ENCODE measurements at regions not wholly inside any gene's neighbourhood (a gene's known extent, or its start where the extent isn't known, plus 50 kb on each side); places are given as distances from the start of the nearest gene placed in this dataset.
A peak's percentile ranks its signal among the peaks of the same experiment; 100 is the strongest.

DNA sequence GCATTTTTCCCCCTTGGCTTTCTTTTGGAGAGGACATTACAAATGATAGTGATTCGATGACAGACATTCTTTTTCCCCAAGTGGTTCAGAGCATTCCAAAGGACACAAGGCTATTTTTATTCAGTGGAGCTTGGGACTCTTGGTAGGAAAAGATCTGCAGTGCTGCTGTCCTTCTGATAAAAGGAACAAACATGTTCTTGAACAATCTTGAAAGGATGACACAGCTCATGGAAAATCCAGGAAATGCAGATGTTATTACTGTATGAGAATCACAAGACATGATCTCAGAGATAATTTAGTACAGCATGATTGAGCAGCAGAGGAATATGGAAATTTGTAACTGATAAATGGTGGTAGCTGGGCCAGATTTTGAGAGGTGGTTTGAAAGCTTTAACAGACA lies 96.2 kb upstream of the RFC3 start:
- TF ChIP-seq, protein P1, sequence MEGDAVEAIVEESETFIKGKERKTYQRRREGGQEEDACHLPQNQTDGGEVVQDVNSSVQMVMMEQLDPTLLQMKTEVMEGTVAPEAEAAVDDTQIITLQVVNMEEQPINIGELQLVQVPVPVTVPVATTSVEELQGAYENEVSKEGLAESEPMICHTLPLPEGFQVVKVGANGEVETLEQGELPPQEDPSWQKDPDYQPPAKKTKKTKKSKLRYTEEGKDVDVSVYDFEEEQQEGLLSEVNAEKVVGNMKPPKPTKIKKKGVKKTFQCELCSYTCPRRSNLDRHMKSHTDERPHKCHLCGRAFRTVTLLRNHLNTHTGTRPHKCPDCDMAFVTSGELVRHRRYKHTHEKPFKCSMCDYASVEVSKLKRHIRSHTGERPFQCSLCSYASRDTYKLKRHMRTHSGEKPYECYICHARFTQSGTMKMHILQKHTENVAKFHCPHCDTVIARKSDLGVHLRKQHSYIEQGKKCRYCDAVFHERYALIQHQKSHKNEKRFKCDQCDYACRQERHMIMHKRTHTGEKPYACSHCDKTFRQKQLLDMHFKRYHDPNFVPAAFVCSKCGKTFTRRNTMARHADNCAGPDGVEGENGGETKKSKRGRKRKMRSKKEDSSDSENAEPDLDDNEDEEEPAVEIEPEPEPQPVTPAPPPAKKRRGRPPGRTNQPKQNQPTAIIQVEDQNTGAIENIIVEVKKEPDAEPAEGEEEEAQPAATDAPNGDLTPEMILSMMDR (IDR thresholded peaks at IDR 0.05; ENCODE audit: low read depth, low read length): no peak
- Histone ChIP-seq H3K27me3 (ENCODE audit: control insufficient read depth, insufficient read depth, low read length) (no peaks in the 10 kb centered on the region), H3K4me3 (ENCODE audit: low read depth, low read length) (no peak overlapping the region), H3K9me3 (ENCODE audit: control insufficient read depth, insufficient read depth, low read length) (no peaks in the 10 kb centered on the region), H3K27ac (ENCODE audit: low read depth, low read length) (no peak overlapping the region)
- no peak for DNase-seq (ENCODE audit: low read depth, low spot score)
- POLR2A ChIA-PET: no interaction called here
- CTCF ChIA-PET: interaction anchor here (1.0 to 1.7 kb wide), 4 partner anchors 74 to 178 kb away, joined by 3 to 12 read pairs (median 4); no protein-coding TSS in a partner anchor

DNA sequence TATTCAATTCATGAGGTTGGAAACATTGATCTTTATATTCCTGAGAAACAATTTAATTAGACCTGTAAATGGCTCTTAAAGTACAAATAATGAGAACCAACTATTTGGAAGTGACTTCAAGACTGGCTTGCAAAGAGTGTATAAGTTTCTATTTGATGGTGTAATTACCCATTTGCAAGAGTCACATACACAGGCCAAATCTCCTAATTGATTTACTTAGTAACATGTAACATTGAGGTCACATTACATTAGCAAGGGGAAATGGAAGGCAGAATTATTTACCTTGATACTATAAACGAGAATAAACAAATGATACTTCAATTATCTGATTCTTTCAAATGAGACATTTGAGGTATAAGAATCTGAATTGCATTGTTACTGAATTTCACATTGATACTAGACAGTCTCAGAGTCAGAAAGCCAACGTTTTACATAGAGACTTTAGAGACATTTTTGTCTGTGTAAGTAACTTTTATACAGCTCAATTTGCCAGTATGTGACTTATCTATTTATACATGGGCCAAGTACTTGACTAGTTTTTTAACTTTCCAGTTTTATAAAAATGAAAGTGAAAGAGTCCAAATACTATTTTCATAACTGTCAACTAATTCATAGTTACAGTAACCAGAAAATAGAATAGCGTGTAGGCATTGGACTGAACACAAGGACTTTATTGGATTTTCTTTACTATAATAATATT lies 95.6 kb upstream of the RFC3 start:
- Histone ChIP-seq H3K9me3 (ENCODE audit: control insufficient read depth, insufficient read depth, low read length) (no peaks in the 10 kb centered on the region), H3K4me3 (ENCODE audit: low read depth, low read length) (no peak overlapping the region), H3K27me3 (ENCODE audit: control insufficient read depth, insufficient read depth, low read length) (no peaks in the 10 kb centered on the region), H3K27ac (ENCODE audit: low read depth, low read length) (no peak overlapping the region)
- TF ChIP-seq, protein P1 (IDR thresholded peaks at IDR 0.05; ENCODE audit: low read depth, low read length): no peak
- DNase-seq (ENCODE audit: low read depth, low spot score): no peak
- POLR2A ChIA-PET: no interaction called here
- CTCF ChIA-PET: interaction anchor here (1.0 to 3.1 kb wide), 6 partner anchors 20 to 179 kb away, joined by 3 to 63 read pairs (median 4); no protein-coding TSS in a partner anchor

DNA sequence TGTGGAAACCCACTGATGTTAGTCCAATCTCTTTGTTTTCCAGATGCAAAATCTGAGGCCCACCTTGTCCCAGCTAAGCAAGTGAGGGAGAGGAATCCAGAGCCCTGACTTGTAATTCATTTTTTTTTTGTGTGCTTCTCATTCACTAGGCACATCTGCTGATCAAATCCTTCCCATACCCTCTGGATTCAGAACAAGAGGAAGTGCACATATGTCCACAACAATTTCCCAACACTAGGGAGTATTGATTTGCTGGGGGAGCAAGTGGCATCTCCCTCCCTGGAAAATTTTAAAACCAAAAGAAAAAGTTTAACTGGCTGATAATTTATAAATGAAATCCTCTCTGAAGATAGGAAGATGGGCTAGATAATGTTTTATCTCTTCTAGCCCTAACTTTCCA lies 94.6 kb upstream of the RFC3 start:
- no peak for DNase-seq (ENCODE audit: low read depth, low spot score)
- no peak overlapping the region for H3K4me3 ChIP-seq (ENCODE audit: low read depth, low read length)
- CTCF ChIA-PET: interaction anchor here (0.6 to 3.1 kb wide), 23 partner anchors 9 to 1135 kb away, joined by 3 to 63 read pairs (median 5); no protein-coding TSS in a partner anchor
- no peaks in the 10 kb centered on the region for H3K27me3 ChIP-seq (ENCODE audit: control insufficient read depth, insufficient read depth, low read length)
- TF ChIP-seq, protein P1 (IDR thresholded peaks at IDR 0.05; ENCODE audit: low read depth, low read length): no peak
- H3K27ac ChIP-seq (ENCODE audit: low read depth, low read length): no peak overlapping the region
- POLR2A ChIA-PET: interaction anchor here (0.6 to 1.0 kb wide), 2 partner anchors 80 to 1137 kb away, joined by 3 to 4 read pairs; no protein-coding TSS in a partner anchor
- H3K9me3 ChIP-seq (ENCODE audit: control insufficient read depth, insufficient read depth, low read length): no peaks in the 10 kb centered on the region

DNA sequence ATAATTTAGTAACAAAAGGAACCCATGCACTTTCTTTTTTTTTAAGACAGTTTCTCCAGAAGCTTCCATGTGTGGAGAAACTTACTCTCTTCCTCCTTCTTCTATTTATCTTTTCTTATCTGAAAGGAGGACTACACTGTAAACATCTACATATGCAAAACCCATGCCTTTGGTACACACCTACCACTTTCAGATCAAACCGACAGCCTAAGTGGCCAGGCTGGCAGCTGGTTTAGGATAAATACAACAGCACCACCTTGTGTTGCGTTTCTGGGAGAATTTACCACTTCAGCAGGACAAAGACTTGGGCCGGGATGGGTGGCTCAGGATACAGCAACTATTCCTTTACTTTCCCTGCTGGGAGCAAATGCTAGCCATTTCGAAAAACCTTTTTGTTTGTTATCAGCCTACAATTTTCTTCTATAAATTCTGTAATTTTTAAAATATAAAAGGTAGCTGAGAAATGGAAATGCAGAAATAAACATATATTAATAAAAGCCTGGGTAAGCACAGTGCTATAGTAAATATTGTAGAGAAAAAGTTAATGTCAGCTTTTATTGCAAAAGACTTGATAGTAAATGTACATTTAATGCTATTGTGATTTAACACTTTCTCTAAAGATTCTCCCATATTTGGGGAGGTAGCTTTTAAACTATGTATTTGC lies 94.0 kb upstream of the RFC3 start:
- DNase-seq (ENCODE audit: low read depth, low spot score): peak; percentile 69
- Histone ChIP-seq H3K9me3 (ENCODE audit: control insufficient read depth, insufficient read depth, low read length) (no peaks in the 10 kb centered on the region), H3K4me3 (ENCODE audit: low read depth, low read length) (no peak overlapping the region), H3K27ac (ENCODE audit: low read depth, low read length) (no peak overlapping the region), H3K27me3 (ENCODE audit: control insufficient read depth, insufficient read depth, low read length) (no peaks in the 10 kb centered on the region)
- ChIA-PET POLR2A (interaction anchor here (0.6 to 1.0 kb wide), 2 partner anchors 81 to 1138 kb away, joined by 3 to 4 read pairs; no protein-coding TSS in a partner anchor), CTCF (interaction anchor here (0.6 to 3.1 kb wide), 49 partner anchors 8 to 1142 kb away, joined by 3 to 63 read pairs (median 4); no protein-coding TSS in a partner anchor)
- TF ChIP-seq, protein P1 (IDR thresholded peaks at IDR 0.05; ENCODE audit: low read depth, low read length): peak; percentile 76

GRCh38 chr13:33725340-33725739 lies 92.6 kb upstream of the RFC3 start:
- POLR2A ChIA-PET: no interaction called here
- DNase-seq (ENCODE audit: low read depth, low spot score): no peak
- TF ChIP-seq, protein P1 (IDR thresholded peaks at IDR 0.05; ENCODE audit: low read depth, low read length): no peak
- Histone ChIP-seq H3K9me3 (ENCODE audit: control insufficient read depth, insufficient read depth, low read length) (no peaks in the 10 kb centered on the region), H3K27me3 (ENCODE audit: control insufficient read depth, insufficient read depth, low read length) (no peaks in the 10 kb centered on the region), H3K4me3 (ENCODE audit: low read depth, low read length) (no peak overlapping the region), H3K27ac (ENCODE audit: low read depth, low read length) (no peak overlapping the region)
- CTCF ChIA-PET: interaction anchor here (0.6 to 3.1 kb wide), 9 partner anchors 27 to 1137 kb away, joined by 4 to 63 read pairs (median 8); no protein-coding TSS in a partner anchor

Measured in AG04450 (cell line).